ENCODE measurements at regions not wholly inside any gene's neighbourhood (a gene's known extent, or its start where the extent isn't known, plus 50 kb on each side); places are given as distances from the start of the nearest gene placed in this dataset.

GRCh38 chr3:139134678-139135372, 90.1 kb upstream of the PRR23C start:
- TF ChIP-seq FOXP2 (optimal IDR thresholded peaks at IDR 0.05; ENCODE audit: borderline replicate concordance, extremely low read depth, extremely low read length, insufficient read depth) (no peak), TAF1 (IDR thresholded peaks at IDR 0.05; ENCODE audit: borderline replicate concordance, insufficient read depth, low read length) (no peak), POLR2AphosphoS5 (IDR thresholded peaks at IDR 0.05; ENCODE audit: low read depth, low read length) (no peak), REST (IDR thresholded peaks at IDR 0.05; ENCODE audit: insufficient read depth in 1 of 2, low read depth in 2 of 2, low read length in 2 of 2) (no peak), SIN3A (IDR thresholded peaks at IDR 0.05; ENCODE audit: borderline replicate concordance, insufficient read depth, low read length) (no peak)

GRCh38 chr3:139135657-139136056, 91.0 kb upstream of the PRR23C start:
- TF ChIP-seq FOXP2 (optimal IDR thresholded peaks at IDR 0.05; ENCODE audit: borderline replicate concordance, extremely low read depth, extremely low read length, insufficient read depth) (no peak), TAF1 (IDR thresholded peaks at IDR 0.05; ENCODE audit: borderline replicate concordance, insufficient read depth, low read length) (no peak), POLR2AphosphoS5 (IDR thresholded peaks at IDR 0.05; ENCODE audit: low read depth, low read length) (no peak), SIN3A (IDR thresholded peaks at IDR 0.05; ENCODE audit: borderline replicate concordance, insufficient read depth, low read length) (no peak), REST (IDR thresholded peaks at IDR 0.05; ENCODE audit: insufficient read depth in 1 of 2, low read depth in 2 of 2, low read length in 2 of 2) (no peak)

GRCh38 chr3:139136469-139137202, 91.9 kb upstream of the PRR23C start:
- no peak for TF ChIP-seq TAF1 (IDR thresholded peaks at IDR 0.05; ENCODE audit: borderline replicate concordance, insufficient read depth, low read length)
- TF ChIP-seq FOXP2 (optimal IDR thresholded peaks at IDR 0.05; ENCODE audit: borderline replicate concordance, extremely low read depth, extremely low read length, insufficient read depth), result no peak
- TF ChIP-seq POLR2AphosphoS5 (IDR thresholded peaks at IDR 0.05; ENCODE audit: low read depth, low read length), result no peak
- no peak for TF ChIP-seq REST (IDR thresholded peaks at IDR 0.05; ENCODE audit: insufficient read depth in 1 of 2, low read depth in 2 of 2, low read length in 2 of 2)
- TF ChIP-seq SIN3A (IDR thresholded peaks at IDR 0.05; ENCODE audit: borderline replicate concordance, insufficient read depth, low read length), result no peak

GRCh38 chr3:139140553-139140952, 95.9 kb upstream of the PRR23C start:
- TF ChIP-seq SIN3A (IDR thresholded peaks at IDR 0.05; ENCODE audit: borderline replicate concordance, insufficient read depth, low read length), result no peak

GRCh38 chr3:139151530-139151929, 106.8 kb upstream of the PRR23C start:
- TF ChIP-seq TAF1 (IDR thresholded peaks at IDR 0.05; ENCODE audit: borderline replicate concordance, insufficient read depth, low read length), result no peak
- no peak for TF ChIP-seq SIN3A (IDR thresholded peaks at IDR 0.05; ENCODE audit: borderline replicate concordance, insufficient read depth, low read length)
- no peak for TF ChIP-seq REST (IDR thresholded peaks at IDR 0.05; ENCODE audit: insufficient read depth in 1 of 2, low read depth in 2 of 2, low read length in 2 of 2)
